ENCODE measurements at regions not wholly inside any gene's neighbourhood (a gene's known extent, or its start where the extent isn't known, plus 50 kb on each side); places are given as distances from the start of the nearest gene placed in this dataset.

- no peak for TF ChIP-seq RNF2 (IDR thresholded peaks at IDR 0.05; ENCODE audit: borderline replicate concordance, low read depth, low read length, missing control alignments, poor library complexity, severe bottlenecking)
- no peak for TF ChIP-seq POU5F1 (IDR thresholded peaks at IDR 0.05; ENCODE audit: low read depth, low read length)
- no peak for TF ChIP-seq KDM1A (IDR thresholded peaks at IDR 0.05; ENCODE audit: borderline replicate concordance, low read length)
- TF ChIP-seq SAP30 (IDR thresholded peaks at IDR 0.05; ENCODE audit: insufficient read depth, insufficient replicate concordance, low read length), result no peak
Measured at GRCh38 chr6:25130518-25130917, 148.7 kb upstream of the CARMIL1 start (continued).

All from H1 (cell line).